ENCODE measurements at regions not wholly inside any gene's neighbourhood (a gene's known extent, or its start where the extent isn't known, plus 50 kb on each side); places are given as distances from the start of the nearest gene placed in this dataset.

GRCh38 chr11:20277014-20277413, 86.5 kb upstream of the HTATIP2 start:
- Mint-ChIP-seq H3K27me3 (ENCODE audit: insufficient read depth) (peaks cover 31% of the 10 kb centered on the region), H3K4me3 (no peak overlapping the region), H3K36me3 (ENCODE audit: low read depth) (no peaks in the 10 kb centered on the region), H3K4me1 (ENCODE audit: low read depth) (no peaks in the 10 kb centered on the region), H3K9me3 (no peaks in the 10 kb centered on the region), H3K27ac (no peak overlapping the region)
- no peak for DNase-seq
- TF ChIP-seq CTCF (IDR thresholded peaks at IDR 0.05): no peak

DNA sequence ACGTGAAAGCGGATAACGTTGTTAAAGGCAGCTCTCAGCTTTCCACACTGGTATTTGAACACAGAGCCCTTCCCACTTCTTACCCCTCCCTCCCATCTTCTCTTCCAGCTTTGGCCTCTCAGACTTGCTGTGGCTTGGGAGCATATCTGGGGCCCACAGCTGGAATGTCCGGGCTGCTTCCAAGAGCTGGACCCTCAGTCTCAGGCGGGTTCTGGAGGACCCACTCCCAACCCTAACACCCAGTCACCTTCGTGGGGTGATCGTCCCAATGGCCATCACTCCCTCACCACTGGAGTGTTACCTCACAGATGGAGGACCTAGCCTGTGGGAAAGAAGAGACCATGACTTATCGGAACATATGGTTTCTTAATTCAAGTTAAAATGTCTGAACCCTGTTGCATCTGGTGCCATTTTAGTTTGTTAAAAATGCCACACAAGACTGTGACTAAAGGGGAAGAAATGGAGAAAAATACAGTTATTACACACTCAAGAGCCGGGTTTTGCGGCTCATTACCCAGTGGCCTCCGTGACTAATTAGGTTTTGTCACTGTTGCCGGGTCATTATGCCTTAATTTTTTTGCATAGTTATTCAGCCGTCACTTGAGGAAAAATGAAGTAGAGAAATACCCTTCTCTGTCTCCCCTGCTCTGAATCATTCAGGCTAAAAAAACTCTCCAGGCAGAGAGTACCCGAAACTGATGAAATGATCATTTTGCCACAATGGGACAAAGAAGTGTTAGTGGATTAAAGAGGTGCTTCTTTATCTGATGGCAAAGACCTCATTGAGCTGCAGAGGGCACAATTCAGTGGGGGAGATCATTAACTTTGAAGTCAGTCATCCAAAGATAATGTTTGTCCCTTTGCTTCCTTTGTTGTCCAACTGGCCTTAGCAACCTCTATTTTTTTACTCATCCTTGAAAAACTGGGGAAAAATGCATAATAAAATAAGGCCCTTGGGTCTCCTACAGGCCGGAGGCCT, 87.2 kb upstream of the HTATIP2 start:
- no peak overlapping the region for H3K27ac Mint-ChIP-seq
- no peaks in the 10 kb centered on the region for H3K4me1 Mint-ChIP-seq (ENCODE audit: low read depth)
- TF ChIP-seq CTCF (IDR thresholded peaks at IDR 0.05): no peak
- DNase-seq: no peak
- no peaks in the 10 kb centered on the region for H3K36me3 Mint-ChIP-seq (ENCODE audit: low read depth)
- no peaks in the 10 kb centered on the region for H3K9me3 Mint-ChIP-seq
- H3K27me3 Mint-ChIP-seq (ENCODE audit: insufficient read depth): peaks cover 33% of the 10 kb centered on the region
- H3K4me3 Mint-ChIP-seq: no peak overlapping the region

GRCh38 chr11:20274031-20274430, 89.5 kb upstream of the HTATIP2 start:
- DNase-seq: no peak
- no peak overlapping the region for H3K27ac Mint-ChIP-seq
- no peaks in the 10 kb centered on the region for H3K4me1 Mint-ChIP-seq (ENCODE audit: low read depth)
- TF ChIP-seq CTCF (IDR thresholded peaks at IDR 0.05): no peak
- no peaks in the 10 kb centered on the region for H3K9me3 Mint-ChIP-seq
- no peak overlapping the region for H3K4me3 Mint-ChIP-seq
- H3K27me3 Mint-ChIP-seq (ENCODE audit: insufficient read depth): peaks cover 40% of the 10 kb centered on the region
- no peaks in the 10 kb centered on the region for H3K36me3 Mint-ChIP-seq (ENCODE audit: low read depth)

- no peak overlapping the region for H3K4me3 Mint-ChIP-seq
- no peaks in the 10 kb centered on the region for H3K36me3 Mint-ChIP-seq (ENCODE audit: low read depth)
- H3K9me3 Mint-ChIP-seq: no peaks in the 10 kb centered on the region
- DNase-seq: no peak
- peaks cover 10% of the 10 kb centered on the region; the same call in 1 of the 2 replicates for H3K27me3 Mint-ChIP-seq (ENCODE audit: insufficient read depth)
- no peak overlapping the region for H3K27ac Mint-ChIP-seq
- no peak for TF ChIP-seq CTCF (IDR thresholded peaks at IDR 0.05)
- no peaks in the 10 kb centered on the region; the same call in 1 of the 2 replicates for H3K4me1 Mint-ChIP-seq (ENCODE audit: low read depth)
Observed at GRCh38 chr11:20261526-20261925, 101.3 kb upstream of the DBX1 start.

DNA sequence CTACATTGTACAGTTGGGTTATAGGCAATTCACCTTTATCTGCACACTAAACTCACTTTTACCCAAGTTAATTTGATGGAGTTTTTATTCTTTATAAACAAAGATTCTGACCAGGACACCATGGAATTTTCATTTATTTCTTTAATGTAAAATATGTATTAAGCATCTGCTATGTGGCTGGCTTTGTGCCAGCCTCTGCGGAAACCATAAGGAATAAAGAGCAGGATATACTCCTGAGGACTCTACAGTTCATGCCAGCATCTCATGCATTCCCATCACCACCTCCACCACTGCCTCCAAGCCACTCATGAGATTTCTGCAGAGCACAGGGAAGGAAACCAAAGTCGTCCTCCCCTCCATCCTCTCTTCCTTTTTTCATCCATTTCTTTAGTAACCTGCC, 100.0 kb upstream of the DBX1 start:
- no peak for TF ChIP-seq CTCF (IDR thresholded peaks at IDR 0.05)
- Mint-ChIP-seq H3K27ac (no peak overlapping the region), H3K4me1 (ENCODE audit: low read depth) (no peaks in the 10 kb centered on the region; the same call in 1 of the 2 replicates), H3K4me3 (no peak overlapping the region), H3K9me3 (no peaks in the 10 kb centered on the region), H3K27me3 (ENCODE audit: insufficient read depth) (peaks cover 10% of the 10 kb centered on the region; the same call in 1 of the 2 replicates), H3K36me3 (ENCODE audit: low read depth) (no peaks in the 10 kb centered on the region)
- DNase-seq: no peak

All from HFFc6 (cell line).